LNCAP (cell line): ENCODE measurements at regions not wholly inside any gene's neighbourhood (a gene's known extent, or its start where the extent isn't known, plus 50 kb on each side); places are given as distances from the start of the nearest gene placed in this dataset.

Experiments used
- TF ChIP-seq, protein P1 (sequence below): fragments of 450-650 bp; IDR thresholded peaks from 2 replicates; pipeline ENCODE4 v1.5.1; 2017; ENCODE audit warnings: mild to moderate bottlenecking

DNA sequence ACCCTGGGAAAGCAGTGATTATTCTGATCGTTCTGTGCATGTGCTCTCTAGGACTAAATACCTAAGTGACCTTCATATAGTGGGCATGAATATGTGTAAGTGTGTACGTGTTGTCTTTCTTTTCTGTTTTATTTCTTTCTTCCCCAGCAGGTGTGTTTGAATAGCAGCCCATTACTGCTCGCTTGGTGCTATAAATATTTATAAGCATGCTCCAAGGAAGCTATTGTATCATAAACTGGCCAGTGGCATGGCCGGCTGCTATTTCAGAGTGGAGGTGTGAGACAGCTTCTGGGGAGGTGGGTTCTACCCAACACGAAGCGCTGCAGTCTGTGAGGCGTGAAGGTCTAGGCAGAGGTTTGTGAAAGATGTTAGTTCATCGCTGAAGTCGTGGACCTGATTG is 641.8 kb downstream of the NTRK3 start:
- TF ChIP-seq, protein P1, sequence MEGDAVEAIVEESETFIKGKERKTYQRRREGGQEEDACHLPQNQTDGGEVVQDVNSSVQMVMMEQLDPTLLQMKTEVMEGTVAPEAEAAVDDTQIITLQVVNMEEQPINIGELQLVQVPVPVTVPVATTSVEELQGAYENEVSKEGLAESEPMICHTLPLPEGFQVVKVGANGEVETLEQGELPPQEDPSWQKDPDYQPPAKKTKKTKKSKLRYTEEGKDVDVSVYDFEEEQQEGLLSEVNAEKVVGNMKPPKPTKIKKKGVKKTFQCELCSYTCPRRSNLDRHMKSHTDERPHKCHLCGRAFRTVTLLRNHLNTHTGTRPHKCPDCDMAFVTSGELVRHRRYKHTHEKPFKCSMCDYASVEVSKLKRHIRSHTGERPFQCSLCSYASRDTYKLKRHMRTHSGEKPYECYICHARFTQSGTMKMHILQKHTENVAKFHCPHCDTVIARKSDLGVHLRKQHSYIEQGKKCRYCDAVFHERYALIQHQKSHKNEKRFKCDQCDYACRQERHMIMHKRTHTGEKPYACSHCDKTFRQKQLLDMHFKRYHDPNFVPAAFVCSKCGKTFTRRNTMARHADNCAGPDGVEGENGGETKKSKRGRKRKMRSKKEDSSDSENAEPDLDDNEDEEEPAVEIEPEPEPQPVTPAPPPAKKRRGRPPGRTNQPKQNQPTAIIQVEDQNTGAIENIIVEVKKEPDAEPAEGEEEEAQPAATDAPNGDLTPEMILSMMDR, result no peak

GRCh38 chr15:87610366-87610765 is 646.2 kb downstream of the NTRK3 start:
- TF ChIP-seq, protein P1, result no peak

DNA sequence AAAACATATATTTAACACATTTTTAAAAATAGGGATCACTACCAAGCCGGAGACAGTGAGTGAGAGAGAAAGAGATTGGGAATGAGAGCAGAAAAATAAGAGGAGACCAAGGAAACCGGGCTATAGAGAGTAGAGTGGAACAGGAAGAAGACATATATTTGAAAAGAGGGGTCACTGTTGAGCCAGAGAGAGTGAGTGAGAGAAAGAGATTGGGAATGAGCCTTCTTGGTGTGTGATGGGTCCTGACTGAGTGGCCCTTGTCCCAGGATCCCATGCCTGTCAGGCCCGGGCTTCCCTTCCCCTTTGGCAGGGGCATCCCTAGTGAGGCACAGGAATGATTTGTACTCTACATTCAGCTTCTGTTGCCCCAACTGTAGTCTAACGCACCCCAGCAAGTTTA is 646.6 kb downstream of the NTRK3 start:
- TF ChIP-seq, protein P1, result no peak

DNA sequence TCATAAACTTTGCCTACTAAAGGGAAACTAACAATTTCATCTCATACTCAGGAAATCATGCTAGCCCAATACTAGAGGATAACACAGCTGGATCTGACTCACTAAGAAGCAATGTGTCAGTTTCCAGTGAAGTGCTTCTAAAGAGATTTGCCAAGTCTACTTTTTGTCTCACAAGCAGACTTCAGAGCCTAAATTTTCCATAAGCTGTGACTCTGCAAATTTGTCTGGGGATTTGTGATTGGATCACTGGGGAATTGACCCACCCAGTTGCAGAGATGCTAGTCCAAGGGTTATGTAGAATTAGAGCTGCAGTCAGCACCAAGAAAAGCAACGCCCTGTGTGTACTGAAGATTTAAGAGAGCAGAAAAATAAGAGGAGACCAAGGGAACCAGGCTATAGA is 647.1 kb downstream of the NTRK3 start:
- TF ChIP-seq, protein P1, result no peak

DNA sequence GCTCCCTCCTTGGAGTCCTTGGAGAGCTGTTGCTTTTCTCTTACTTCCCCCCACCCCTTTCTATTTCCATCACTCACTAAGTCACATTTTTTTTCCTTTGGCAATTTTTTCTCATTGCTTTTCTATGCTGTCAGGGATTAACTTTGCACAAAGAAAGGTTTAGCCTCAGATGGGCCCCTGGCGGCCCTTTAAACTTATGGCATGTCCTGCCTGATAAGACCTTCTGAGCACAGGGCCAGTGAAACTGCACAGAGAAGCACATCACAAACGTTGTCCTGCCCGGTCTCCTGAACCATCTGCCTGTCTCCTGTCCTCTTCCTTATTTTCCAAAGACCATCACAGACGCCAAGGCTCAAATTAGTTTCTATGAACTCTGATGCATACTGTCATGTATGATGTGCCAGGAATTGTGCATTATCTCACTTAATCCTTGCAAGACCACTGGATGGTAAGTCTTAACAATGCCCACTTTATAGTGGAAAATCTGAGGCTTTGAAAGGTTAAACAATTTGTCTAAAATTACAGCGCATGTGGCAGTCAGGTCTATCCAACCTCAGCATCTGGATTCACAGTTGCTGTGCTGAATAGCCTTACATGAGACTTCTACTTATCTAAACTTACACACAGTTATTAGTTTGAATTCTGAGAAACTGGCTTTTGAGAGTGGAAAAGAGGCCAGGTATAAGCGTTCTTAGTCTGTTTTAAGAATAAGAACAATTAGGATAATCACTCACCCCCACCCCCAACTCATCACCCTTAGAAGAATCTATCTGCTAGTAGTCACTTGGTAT is 648.1 kb downstream of the NTRK3 start:
- TF ChIP-seq, protein P1, result no peak

DNA sequence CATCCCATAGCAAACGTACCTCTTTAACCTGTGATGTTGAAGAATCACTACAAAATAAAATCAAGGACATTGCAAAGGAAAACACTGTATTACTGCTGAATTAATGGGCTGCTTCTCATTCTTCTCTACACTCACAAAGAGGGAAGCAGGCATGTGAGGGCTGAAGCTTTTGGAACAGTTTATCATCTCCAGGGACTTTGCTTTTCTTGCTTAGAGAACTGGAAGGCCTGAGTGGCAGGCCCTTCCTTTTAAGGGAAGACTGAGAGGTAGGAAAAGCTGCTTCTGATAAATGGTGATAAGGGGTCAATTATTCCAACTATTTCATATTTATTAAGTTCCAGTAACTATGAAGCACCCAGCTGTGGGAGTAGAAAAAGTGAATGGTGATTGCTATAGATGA is 649.6 kb downstream of the NTRK3 start:
- TF ChIP-seq, protein P1, result no peak

GRCh38 chr15:87604857-87605446 is 651.6 kb downstream of the NTRK3 start:
- TF ChIP-seq, protein P1, result peak; percentile 43; the same call in 1 of the 2 replicates
